PC-3 (cell line): ENCODE measurements at regions not wholly inside any gene's neighbourhood (a gene's known extent, or its start where the extent isn't known, plus 50 kb on each side); places are given as distances from the start of the nearest gene placed in this dataset.

Source experiments
- ATAC-seq: fragments of 200-7000 bp; cut with Tn5 transposase; 2 replicates; pipeline ENCODE4 v1.9.1; 2020; ENCODE audit warnings: mild to moderate bottlenecking, moderate library complexity
- BruUV-seq: library from RNA; stranded (reverse); fragments of 400-500 nt; replicated peaks from 2 replicates; lab custom pipeline; 2021; lab: Mats Ljungman, UMichigan
- CTCF ChIA-PET: fragments of 300-600 bp; sonication (Branson Sonifier 250); formaldehyde crosslinking; loops from one replicate; lab custom pipeline; 2022; ENCODE audit warnings: antibody characterized with exemption; lab: Charles Lee
- POLR2A ChIA-PET: fragments of 300-600 bp; sonication (Branson Sonifier 250); formaldehyde crosslinking; loops from one replicate; lab custom pipeline; 2022; ENCODE audit warnings: antibody characterized with exemption; ENCODE audit not compliant: unreplicated experiment; lab: Charles Lee
- DNase-seq: peaks from one replicate; pipeline ENCODE4 v3.0.0-alpha.2; 2015
- H2AFZ ChIP-seq: fragments of 300-600 bp; sonication (generic); 2 replicates; pipeline ENCODE4 v1.6.0; 2016; ENCODE audit warnings: antibody characterized with exemption, low read length
- H3F3A ChIP-seq: fragments of 300-600 bp; sonication (generic); one replicate; pipeline ENCODE4 v1.6.0; 2017; ENCODE audit warnings: antibody characterized with exemption, low read length, control low read depth, mild to moderate bottlenecking; ENCODE audit not compliant: unreplicated experiment
- H3K27ac ChIP-seq: fragments of 300-600 bp; sonication (generic); 2 replicates; pipeline ENCODE4 v1.5.1; 2016; ENCODE audit warnings: mild to moderate bottlenecking, low read length
- H3K27me3 ChIP-seq: fragments of 300-600 bp; sonication (generic); 2 replicates; pipeline ENCODE4 v1.6.1; 2016; ENCODE audit warnings: low read length, mixed read lengths
- H3K36me3 ChIP-seq: fragments of 300-600 bp; sonication (generic); 2 replicates; pipeline ENCODE4 v1.6.1; 2016; ENCODE audit warnings: low read depth, mixed run types, low read length, mixed read lengths
- H3K4me1 ChIP-seq: fragments of 300-600 bp; sonication (generic); 2 replicates; pipeline ENCODE4 v1.5.1; 2016; ENCODE audit warnings: low read length; ENCODE audit not compliant: insufficient read depth
- H3K4me2 ChIP-seq: fragments of 300-600 bp; sonication (generic); 2 replicates; pipeline ENCODE4 v1.6.0; 2016; ENCODE audit warnings: low read length
- H3K4me3 ChIP-seq: fragments of 300-600 bp; sonication (generic); 2 replicates; pipeline ENCODE4 v1.5.1; 2016; ENCODE audit warnings: mild to moderate bottlenecking, low read length, mixed read lengths
- H3K79me2 ChIP-seq: fragments of 300-600 bp; sonication (generic); 2 replicates; pipeline ENCODE4 v1.6.1; 2017; ENCODE audit warnings: low read length, mixed read lengths
- H3K9ac ChIP-seq: fragments of 300-600 bp; sonication (generic); 2 replicates; pipeline ENCODE4 v1.6.0; 2016; ENCODE audit warnings: mild to moderate bottlenecking, low read length
- H3K9me2 ChIP-seq: fragments of 300-600 bp; sonication (generic); replicated peaks from 2 replicates; pipeline ENCODE4 v1.6.1; 2016; ENCODE audit warnings: mixed run types, low read length, mixed read lengths
- H3K9me3 ChIP-seq: fragments of 300-600 bp; sonication (generic); 2 replicates; pipeline ENCODE4 v1.6.1; 2016; ENCODE audit warnings: low read length, mixed read lengths
- H4K20me1 ChIP-seq: fragments of 300-600 bp; sonication (generic); 2 replicates; pipeline ENCODE4 v1.6.1; 2016; ENCODE audit warnings: low read length, mixed read lengths
- EZH2 ChIP-seq: fragments of 300-600 bp; sonication (generic); IDR thresholded peaks from one replicate; pipeline ENCODE4 v1.6.1; 2017; ENCODE audit warnings: antibody characterized with exemption, mild to moderate bottlenecking, low read length; ENCODE audit not compliant: unreplicated experiment
- EZH2phosphoT487 ChIP-seq: fragments of 300-600 bp; sonication (generic); IDR thresholded peaks from 2 replicates; pipeline ENCODE4 v1.6.1; 2018; ENCODE audit warnings: mild to moderate bottlenecking, antibody characterized with exemption, low read length, borderline replicate concordance
- intact Hi-C: fragments of 100-400 bp; cut with micrococcal nuclease; formaldehyde crosslinking; loops from 2 replicates; pipeline ENCODE4 v1.9.0; 2023
- TF ChIP-seq, protein P1 (sequence below): fragments of 300-600 bp; sonication (generic); conservative IDR thresholded peaks from 2 replicates; pipeline ENCODE4 v1.5.1; 2017; ENCODE audit warnings: antibody characterized with exemption, low read depth, mild to moderate bottlenecking, low read length

DNA sequence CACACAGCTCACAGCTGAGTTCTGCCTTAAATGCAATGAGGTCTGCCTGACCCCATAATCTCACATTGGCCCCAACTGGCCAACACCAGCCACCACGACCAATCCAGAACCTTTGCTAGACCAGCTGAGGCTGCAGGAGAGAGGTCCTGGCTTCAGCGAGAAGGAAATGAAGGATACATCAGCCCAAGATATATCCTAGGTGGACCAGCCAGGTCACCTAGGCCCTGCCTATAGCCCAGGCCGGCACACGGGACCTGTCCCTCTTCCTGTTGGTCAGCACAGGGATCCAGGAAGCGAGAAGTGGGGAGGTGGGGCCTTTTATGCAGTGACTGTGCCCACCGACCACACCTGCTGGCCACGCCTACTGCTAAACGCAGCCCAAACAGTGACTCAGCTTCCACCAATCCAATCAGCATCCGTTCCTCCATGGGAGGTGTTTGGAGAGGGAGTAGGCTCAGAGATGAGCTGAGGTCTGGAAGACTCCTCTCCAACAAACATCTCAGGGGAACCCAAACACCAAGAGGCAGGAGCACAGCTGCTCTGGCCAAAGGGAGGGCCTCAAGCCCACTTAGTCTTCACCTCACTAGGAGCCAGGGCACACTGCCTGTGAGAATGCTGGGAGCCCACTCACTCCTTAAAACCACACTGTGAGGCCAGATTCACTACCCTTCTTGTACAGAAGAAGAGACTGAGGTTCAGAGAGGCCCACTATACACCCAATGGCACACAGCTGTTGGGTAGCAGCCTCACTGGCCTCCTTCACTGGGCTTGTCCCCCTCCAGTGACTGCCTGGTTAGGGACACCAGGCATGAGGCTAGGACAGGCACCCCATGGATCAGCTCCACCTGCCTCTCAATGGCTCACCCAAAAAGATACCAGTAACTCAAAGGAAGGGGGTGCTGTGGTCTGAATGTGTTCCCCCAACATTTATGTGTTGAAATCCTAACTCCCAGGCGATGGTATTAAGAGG, 51.3 kb upstream of the PPP2R5C start:
- TSS peak; percentile 70 for BruUV-seq
- no peaks in the 10 kb centered on the region for H4K20me1 ChIP-seq
- no peaks in the 10 kb centered on the region for H3F3A ChIP-seq
- ATAC-seq (peak; percentile 37), DNase-seq (peak; percentile 55)
- H3K36me3 ChIP-seq, result no peaks in the 10 kb centered on the region
- H3K79me2 ChIP-seq, result no peaks in the 10 kb centered on the region
- H3K9me3 ChIP-seq, result no peaks in the 10 kb centered on the region
- ChIA-PET CTCF (interaction anchor here (0.5 to 1.0 kb wide), 2 partner anchors 50 to 134 kb away, joined by 3 to 4 read pairs; no protein-coding TSS in a partner anchor), POLR2A (interaction anchor here (0.6 kb wide), 1 partner anchor 19 kb away, joined by 3 read pairs; no protein-coding TSS in a partner anchor)
- H3K4me3 ChIP-seq, result no peak overlapping the region
- peaks cover 22% of the 10 kb centered on the region for H3K4me1 ChIP-seq
- TF ChIP-seq EZH2, result no peak
- TF ChIP-seq, protein P1, sequence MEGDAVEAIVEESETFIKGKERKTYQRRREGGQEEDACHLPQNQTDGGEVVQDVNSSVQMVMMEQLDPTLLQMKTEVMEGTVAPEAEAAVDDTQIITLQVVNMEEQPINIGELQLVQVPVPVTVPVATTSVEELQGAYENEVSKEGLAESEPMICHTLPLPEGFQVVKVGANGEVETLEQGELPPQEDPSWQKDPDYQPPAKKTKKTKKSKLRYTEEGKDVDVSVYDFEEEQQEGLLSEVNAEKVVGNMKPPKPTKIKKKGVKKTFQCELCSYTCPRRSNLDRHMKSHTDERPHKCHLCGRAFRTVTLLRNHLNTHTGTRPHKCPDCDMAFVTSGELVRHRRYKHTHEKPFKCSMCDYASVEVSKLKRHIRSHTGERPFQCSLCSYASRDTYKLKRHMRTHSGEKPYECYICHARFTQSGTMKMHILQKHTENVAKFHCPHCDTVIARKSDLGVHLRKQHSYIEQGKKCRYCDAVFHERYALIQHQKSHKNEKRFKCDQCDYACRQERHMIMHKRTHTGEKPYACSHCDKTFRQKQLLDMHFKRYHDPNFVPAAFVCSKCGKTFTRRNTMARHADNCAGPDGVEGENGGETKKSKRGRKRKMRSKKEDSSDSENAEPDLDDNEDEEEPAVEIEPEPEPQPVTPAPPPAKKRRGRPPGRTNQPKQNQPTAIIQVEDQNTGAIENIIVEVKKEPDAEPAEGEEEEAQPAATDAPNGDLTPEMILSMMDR, result no peak
- H3K4me2 ChIP-seq, result no peak overlapping the region
- no peaks in the 10 kb centered on the region for H3K27me3 ChIP-seq
- intact Hi-C loops, result loop anchor here (10.0 kb wide), 1 partner anchor 185 kb away; no protein-coding TSS in a partner anchor
- H3K9ac ChIP-seq, result no peak overlapping the region
- no peak overlapping the region for H2AFZ ChIP-seq
- no peaks in the 10 kb centered on the region for H3K9me2 ChIP-seq
- peak overlapping the region; percentile 50; the same call in 1 of the 2 replicates for H3K27ac ChIP-seq

DNA sequence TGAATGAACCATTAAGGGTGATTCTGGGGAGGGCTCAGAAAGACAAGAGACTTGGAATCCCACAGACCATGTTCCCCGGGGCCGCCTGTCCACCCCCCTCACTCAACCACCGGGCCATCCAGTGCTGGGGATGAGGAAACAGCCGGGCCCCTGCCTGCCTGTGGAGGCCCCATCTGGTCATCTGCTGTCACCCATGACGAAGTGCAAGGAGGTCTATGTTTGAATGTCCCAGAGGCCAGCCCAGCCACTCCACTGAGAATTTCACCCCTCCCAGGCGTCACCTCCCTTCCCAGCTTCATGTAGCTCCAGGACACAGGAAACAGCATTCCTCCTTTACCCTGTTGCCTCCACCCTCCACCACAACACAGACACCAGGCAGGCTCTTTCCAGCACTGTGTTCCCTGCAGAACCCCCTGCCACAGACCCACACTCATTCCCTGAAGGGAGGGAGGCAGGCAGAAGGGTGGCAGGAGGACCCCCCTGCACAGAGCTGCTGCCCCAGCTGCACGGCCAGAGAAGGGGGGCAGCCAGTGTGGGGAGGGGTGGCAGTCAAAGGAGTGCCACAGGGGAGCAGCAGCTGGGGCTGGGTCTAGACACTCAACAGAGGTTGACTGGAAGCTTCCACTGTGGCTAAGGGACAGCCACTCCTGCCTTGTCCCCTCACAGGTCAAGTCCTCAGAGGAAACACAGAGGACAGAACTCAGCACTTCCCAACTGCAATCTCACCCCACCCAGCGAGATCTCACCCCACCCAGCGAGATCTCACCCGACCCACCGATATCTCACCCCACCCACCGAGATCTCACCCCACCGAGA, 50.3 kb upstream of the PPP2R5C start:
- Histone ChIP-seq H3K36me3 (no peaks in the 10 kb centered on the region), H3K4me3 (no peak overlapping the region), H3K9me2 (no peaks in the 10 kb centered on the region), H2AFZ (no peak overlapping the region), H3K27ac (no peak overlapping the region), H4K20me1 (no peaks in the 10 kb centered on the region), H3K9ac (no peak overlapping the region), H3K4me1 (peaks cover 21% of the 10 kb centered on the region), H3K79me2 (no peaks in the 10 kb centered on the region), H3F3A (no peaks in the 10 kb centered on the region), H3K27me3 (no peaks in the 10 kb centered on the region), H3K4me2 (no peak overlapping the region), H3K9me3 (no peaks in the 10 kb centered on the region)
- POLR2A ChIA-PET, result interaction anchor here (0.6 kb wide), 1 partner anchor 20 kb away, joined by 3 read pairs; no protein-coding TSS in a partner anchor
- no TSS peak for BruUV-seq
- DNase-seq (no peak), ATAC-seq (no peak)
- CTCF ChIA-PET, result interaction anchor here (0.5 kb wide), 1 partner anchor 133 kb away, joined by 4 read pairs; no protein-coding TSS in a partner anchor
- intact Hi-C loops, result no loop called here
- TF ChIP-seq, protein P1, result no peak
- no peak for TF ChIP-seq EZH2phosphoT487
- no peak for TF ChIP-seq EZH2
